ENCODE measurements at regions not wholly inside any gene's neighbourhood (a gene's known extent, or its start where the extent isn't known, plus 50 kb on each side); places are given as distances from the start of the nearest gene placed in this dataset.

DNA sequence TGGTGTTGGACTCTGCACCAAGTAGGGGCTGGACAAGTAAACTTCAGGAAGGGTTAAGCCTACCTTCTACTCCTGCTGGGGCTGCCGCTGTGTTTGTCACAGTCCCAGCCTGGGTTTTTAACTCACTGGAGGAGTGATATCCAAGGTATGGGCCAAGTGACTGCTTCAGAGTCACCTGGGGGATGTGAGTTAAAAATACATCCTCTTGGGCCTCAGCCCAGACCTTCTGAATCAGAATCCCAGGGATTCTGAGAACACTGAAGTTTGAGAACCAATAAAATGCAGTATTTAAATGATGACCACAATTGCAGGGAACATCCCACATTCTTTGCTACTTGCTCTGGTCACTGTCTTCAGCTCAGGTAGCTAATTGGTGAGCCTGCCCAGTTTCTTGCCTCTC is 95.1 kb upstream of the DNAH5 start:
- no peaks in the 10 kb centered on the region for H3K27me3 ChIP-seq (ENCODE audit: control insufficient read depth, extremely low read depth, insufficient read depth, low read length)
- peak overlapping the region; percentile 65 for H3K9ac ChIP-seq (ENCODE audit: control insufficient read depth, extremely low read depth, insufficient read depth, low read length)
- peak overlapping the region in 1 of 3 experiments; percentile 23 for H3K4me3 ChIP-seq (ENCODE audit: control insufficient read depth in 2 of 3, extremely low read depth in 1 of 3, insufficient read depth in 2 of 3, low read depth in 1 of 3, low read length in 3 of 3)
- peaks cover 3% of the 10 kb centered on the region for H3K9me1 ChIP-seq (ENCODE audit: control insufficient read depth, extremely low read depth, insufficient read depth, low read length)
- TF ChIP-seq EZH2 (IDR thresholded peaks at IDR 0.05; ENCODE audit: low read length) (no peak), CTCF (optimal IDR thresholded peaks at IDR 0.05 in 1 of 3, IDR thresholded peaks at IDR 0.05 in 1 of 3, conservative IDR thresholded peaks at IDR 0.05 in 1 of 3; ENCODE audit: extremely low read depth in 1 of 3, insufficient read depth in 2 of 3, low read length in 3 of 3) (no peak)
- DNase-seq (ENCODE audit: low read depth, low spot score): no peak
- H3K4me1 ChIP-seq (ENCODE audit: control insufficient read depth, extremely low read depth, insufficient read depth, low read length): peaks cover 51% of the 10 kb centered on the region
- H3K4me2 ChIP-seq (ENCODE audit: control insufficient read depth, extremely low read depth, insufficient read depth, low read depth, low read length): peak overlapping the region; percentile 55
- peak; percentile 79 for FAIRE-seq
- peak overlapping the region; percentile 95 for H3K27ac ChIP-seq (ENCODE audit: control insufficient read depth, insufficient read depth, low read length)
- dilution Hi-C loops (cut with MboI; ENCODE audit: extremely low pct_ligation_motif_present, low sequenced_read_pairs): no loop called here
- H3K79me2 ChIP-seq (ENCODE audit: control insufficient read depth, insufficient read depth, low read length): no peaks in the 10 kb centered on the region
- no peaks in the 10 kb centered on the region for H3K36me3 ChIP-seq (ENCODE audit: control insufficient read depth in 2 of 2, extremely low read depth in 1 of 2, insufficient read depth in 2 of 2, low read length in 2 of 2)
- H3K9me3 ChIP-seq (ENCODE audit: control insufficient read depth, low read depth, low read length): no peaks in the 10 kb centered on the region
- no peaks in the 10 kb centered on the region for H4K20me1 ChIP-seq (ENCODE audit: control insufficient read depth, extremely low read depth, insufficient read depth, low read length)
- peak overlapping the region; percentile 56 for H2AFZ ChIP-seq (ENCODE audit: control insufficient read depth, low read length)

DNA sequence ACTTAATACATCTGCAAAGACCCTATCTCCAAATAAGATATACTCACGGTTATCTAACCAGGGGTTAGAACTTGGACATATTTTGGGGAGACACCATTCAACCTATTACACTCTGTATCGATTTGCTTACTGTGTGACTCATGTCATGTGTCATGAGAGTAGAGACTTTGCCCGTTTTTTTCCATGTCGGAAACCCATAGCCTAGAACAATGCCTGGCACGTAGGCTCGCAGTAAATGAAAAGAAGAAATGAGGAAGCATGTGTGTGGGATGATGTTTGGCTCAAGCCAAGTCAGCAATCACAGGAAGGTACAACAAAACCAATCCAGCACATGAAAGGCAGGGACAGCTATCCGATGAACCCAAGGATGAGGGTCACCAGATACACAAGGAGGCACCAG is 94.6 kb upstream of the DNAH5 start:
- H3K79me2 ChIP-seq (ENCODE audit: control insufficient read depth, insufficient read depth, low read length): no peaks in the 10 kb centered on the region
- no peaks in the 10 kb centered on the region for H3K36me3 ChIP-seq (ENCODE audit: control insufficient read depth in 2 of 2, extremely low read depth in 1 of 2, insufficient read depth in 2 of 2, low read length in 2 of 2)
- H3K4me1 ChIP-seq (ENCODE audit: control insufficient read depth, extremely low read depth, insufficient read depth, low read length): peaks cover 52% of the 10 kb centered on the region
- peaks cover 3% of the 10 kb centered on the region for H3K9me1 ChIP-seq (ENCODE audit: control insufficient read depth, extremely low read depth, insufficient read depth, low read length)
- H3K4me2 ChIP-seq (ENCODE audit: control insufficient read depth, extremely low read depth, insufficient read depth, low read depth, low read length): peak overlapping the region; percentile 55
- no peaks in the 10 kb centered on the region for H3K9me3 ChIP-seq (ENCODE audit: control insufficient read depth, low read depth, low read length)
- FAIRE-seq (peak; percentile 57), DNase-seq (ENCODE audit: low read depth, low spot score) (no peak)
- dilution Hi-C loops (cut with MboI; ENCODE audit: extremely low pct_ligation_motif_present, low sequenced_read_pairs): no loop called here
- H2AFZ ChIP-seq (ENCODE audit: control insufficient read depth, low read length): peak overlapping the region; percentile 56
- H3K9ac ChIP-seq (ENCODE audit: control insufficient read depth, extremely low read depth, insufficient read depth, low read length): peak overlapping the region; percentile 65
- peak overlapping the region in 1 of 3 experiments; percentile 23 for H3K4me3 ChIP-seq (ENCODE audit: control insufficient read depth in 2 of 3, extremely low read depth in 1 of 3, insufficient read depth in 2 of 3, low read depth in 1 of 3, low read length in 3 of 3)
- no peaks in the 10 kb centered on the region for H4K20me1 ChIP-seq (ENCODE audit: control insufficient read depth, extremely low read depth, insufficient read depth, low read length)
- TF ChIP-seq CTCF (optimal IDR thresholded peaks at IDR 0.05 in 1 of 3, IDR thresholded peaks at IDR 0.05 in 1 of 3, conservative IDR thresholded peaks at IDR 0.05 in 1 of 3; ENCODE audit: extremely low read depth in 1 of 3, insufficient read depth in 2 of 3, low read length in 3 of 3) (no peak), EZH2 (IDR thresholded peaks at IDR 0.05; ENCODE audit: low read length) (no peak)
- no peaks in the 10 kb centered on the region for H3K27me3 ChIP-seq (ENCODE audit: control insufficient read depth, extremely low read depth, insufficient read depth, low read length)
- peak overlapping the region; percentile 95 for H3K27ac ChIP-seq (ENCODE audit: control insufficient read depth, insufficient read depth, low read length)
